Ovary (tissue), 3 donors: ENCODE measurements at regions not wholly inside any gene's neighbourhood (a gene's known extent, or its start where the extent isn't known, plus 50 kb on each side); places are given as distances from the start of the nearest gene placed in this dataset.

ENCODE experiments used
- EP300 ChIP-seq: sonication (generic); formaldehyde crosslinking; IDR thresholded peaks from one replicate; pipeline ENCODE4 v1.6.1; 2017; ENCODE audit warnings: antibody characterized with exemption
- POLR2A ChIP-seq: fragments of 450-650 bp; IDR thresholded peaks from one replicate; pipeline ENCODE4 v1.6.1; 2017; ENCODE audit warnings: antibody characterized with exemption, mild to moderate bottlenecking, moderate library complexity
- TF ChIP-seq, protein P1 (sequence below), 3 donors: fragments of 450-650 bp in 2 of 3; fragments of 200-600 bp in 1 of 3; IDR thresholded peaks; one replicate each; pipeline versions ENCODE4 v1.5.1 to v1.8.0; 2016 to 2022; ENCODE audit warnings: antibody characterized with exemption in 3 of 3, mild to moderate bottlenecking in 1 of 3
- donor health status: DM: no; HTN: no; CAD: no.

DNA sequence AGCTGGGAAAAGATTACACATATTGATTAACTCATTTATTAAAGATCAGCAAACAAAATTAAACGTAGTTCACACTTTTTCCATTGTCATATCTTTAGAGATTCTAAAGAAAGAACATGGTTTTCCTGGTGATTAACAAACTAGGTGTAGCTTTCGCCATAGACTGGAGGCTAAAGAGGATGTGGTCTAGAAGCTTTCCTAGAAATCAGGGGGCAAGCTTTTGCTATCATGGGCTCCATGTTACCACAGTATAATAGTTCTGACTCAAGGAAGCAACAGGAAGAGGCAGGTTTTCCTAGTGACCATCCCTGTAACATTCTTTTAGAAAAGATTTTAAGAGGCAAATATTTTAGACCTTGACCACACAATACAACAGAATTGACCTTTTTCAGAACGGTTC is 232.7 kb downstream of the METTL4 start:
- TF ChIP-seq, protein P1, sequence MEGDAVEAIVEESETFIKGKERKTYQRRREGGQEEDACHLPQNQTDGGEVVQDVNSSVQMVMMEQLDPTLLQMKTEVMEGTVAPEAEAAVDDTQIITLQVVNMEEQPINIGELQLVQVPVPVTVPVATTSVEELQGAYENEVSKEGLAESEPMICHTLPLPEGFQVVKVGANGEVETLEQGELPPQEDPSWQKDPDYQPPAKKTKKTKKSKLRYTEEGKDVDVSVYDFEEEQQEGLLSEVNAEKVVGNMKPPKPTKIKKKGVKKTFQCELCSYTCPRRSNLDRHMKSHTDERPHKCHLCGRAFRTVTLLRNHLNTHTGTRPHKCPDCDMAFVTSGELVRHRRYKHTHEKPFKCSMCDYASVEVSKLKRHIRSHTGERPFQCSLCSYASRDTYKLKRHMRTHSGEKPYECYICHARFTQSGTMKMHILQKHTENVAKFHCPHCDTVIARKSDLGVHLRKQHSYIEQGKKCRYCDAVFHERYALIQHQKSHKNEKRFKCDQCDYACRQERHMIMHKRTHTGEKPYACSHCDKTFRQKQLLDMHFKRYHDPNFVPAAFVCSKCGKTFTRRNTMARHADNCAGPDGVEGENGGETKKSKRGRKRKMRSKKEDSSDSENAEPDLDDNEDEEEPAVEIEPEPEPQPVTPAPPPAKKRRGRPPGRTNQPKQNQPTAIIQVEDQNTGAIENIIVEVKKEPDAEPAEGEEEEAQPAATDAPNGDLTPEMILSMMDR (IDR thresholded peaks at IDR 0.05): no peak
- TF ChIP-seq POLR2A (no peak), EP300 (no peak)
